T-cell (primary cell): ENCODE measurements at regions not wholly inside any gene's neighbourhood (a gene's known extent, or its start where the extent isn't known, plus 50 kb on each side); places are given as distances from the start of the nearest gene placed in this dataset.

ENCODE experiments used
- ATAC-seq, 4 experiments: fragments of 200-7000 bp in 3 of 4; fragments of 150-1000 bp in 1 of 4; cut with Tn5 transposase; replicated peaks in 1 of 4; 1 replicate in 3 of 4; 2 replicates in 1 of 4; pipeline ENCODE4 v1.10.0; 2021; ENCODE audit warnings: moderate library complexity in 3 of 4, mild to moderate bottlenecking in 2 of 4, moderate number of reproducible peaks in 1 of 4
- CTCF ChIA-PET, 2 donors: fragments of 300-600 bp; sonication (Branson Sonifier 250); formaldehyde crosslinking; loops; one replicate each; lab custom pipeline; 2022; ENCODE audit warnings: antibody characterized with exemption in 2 of 2; lab: Charles Lee
- POLR2A ChIA-PET, 2 donors: fragments of 300-600 bp; sonication (Branson Sonifier 250); formaldehyde crosslinking; loops; one replicate each; lab custom pipeline; 2022; ENCODE audit warnings: antibody characterized with exemption in 2 of 2; lab: Charles Lee
- DNase-seq, 35 experiments: peaks; one replicate each; pipeline versions ENCODE4 v3.0.0 to v3.0.0-alpha.2; 2013 to 2023
- H3K27ac ChIP-seq: one replicate; pipeline ENCODE4 v1.5.1; 2013; ENCODE audit warnings: low read length
- H3K27me3 ChIP-seq, 2 experiments: replicated peaks in 1 of 2; 1 replicate in 1 of 2; 2 replicates in 1 of 2; pipeline versions ENCODE4 v1.6.1 to v1.7.0; 2013; ENCODE audit warnings: low read length in 1 of 2, mixed read lengths in 1 of 2; ENCODE audit not compliant: control insufficient read depth in 2 of 2, insufficient read depth in 2 of 2; ENCODE audit errors: extremely low read depth in 1 of 2
- H3K36me3 ChIP-seq, 2 donors: 1 replicate in 1 of 2; 2 replicates in 1 of 2; pipeline versions ENCODE4 v1.6.1 to v1.7.0; 2013; ENCODE audit warnings: low read length in 1 of 2; ENCODE audit not compliant: control insufficient read depth in 2 of 2, insufficient read depth in 1 of 2; ENCODE audit errors: extremely low read depth in 1 of 2
- H3K4me1 ChIP-seq, 2 experiments: 1 replicate in 1 of 2; 2 replicates in 1 of 2; pipeline versions ENCODE4 v1.6.1 to v1.7.0; 2013; ENCODE audit warnings: low read length in 2 of 2, mixed read lengths in 1 of 2; ENCODE audit not compliant: insufficient read depth in 2 of 2, control insufficient read depth in 1 of 2; ENCODE audit errors: extremely low read depth in 1 of 2
- H3K4me3 ChIP-seq, 2 donors: 1 replicate in 1 of 2; 2 replicates in 1 of 2; pipeline versions ENCODE4 v1.5.1 to v1.7.0; 2013; ENCODE audit warnings: mild to moderate bottlenecking in 2 of 2, low read length in 1 of 2, moderate library complexity in 1 of 2; ENCODE audit not compliant: control insufficient read depth in 1 of 2; ENCODE audit errors: extremely low read depth in 1 of 2
- H3K9me3 ChIP-seq: 2 replicates; pipeline ENCODE4 v1.7.0; 2013
- H3K27ac Mint-ChIP-seq, 2 donors: one replicate each; pipeline ENCODE4 v1.8.0; 2020 to 2021; ENCODE audit warnings: mild to moderate bottlenecking in 2 of 2, mixed read lengths in 2 of 2
- H3K27me3 Mint-ChIP-seq, 2 donors: one replicate each; pipeline ENCODE4 v1.8.0; 2021 to 2022; ENCODE audit warnings: mixed read lengths in 2 of 2
- H3K36me3 Mint-ChIP-seq: one replicate; pipeline ENCODE4 v1.8.0; 2021; ENCODE audit warnings: mixed read lengths
- H3K4me1 Mint-ChIP-seq, 3 donors: one replicate each; pipeline ENCODE4 v1.8.0; 2020 to 2022; ENCODE audit warnings: mixed read lengths in 3 of 3, mild to moderate bottlenecking in 1 of 3
- H3K4me3 Mint-ChIP-seq, 3 donors: one replicate each; pipeline ENCODE4 v1.8.0; 2020 to 2022; ENCODE audit warnings: mild to moderate bottlenecking in 3 of 3, mixed read lengths in 3 of 3, moderate library complexity in 3 of 3
- H3K9me3 Mint-ChIP-seq, 3 donors: one replicate each; pipeline ENCODE4 v1.8.0; 2020 to 2022; ENCODE audit warnings: mixed read lengths in 3 of 3
- WGBS: methylation state at CpG from one replicate; pipeline ENCODE4 v1.1.5; 2013; ENCODE audit warnings: missing lambda C conversion rate; ENCODE audit not compliant: insufficient coverage; 5-methylcytosine and 5-hydroxymethylcytosine counted together

GRCh38 chr4:20041839-20042407, 209.8 kb upstream of the SLIT2 start:
- Mint-ChIP-seq H3K4me1 (no peaks in the 10 kb centered on the region), H3K9me3 (peaks cover 12 to 26% (median 17%) of the 10 kb centered on the region in 3 donors), H3K27ac (no peak overlapping the region), H3K36me3 (no peaks in the 10 kb centered on the region), H3K4me3 (no peak overlapping the region), H3K27me3 (no peaks in the 10 kb centered on the region)
- H3K27ac ChIP-seq: no peak overlapping the region
- ChIA-PET POLR2A (no interaction called here), CTCF (no interaction called here)
- no peaks in the 10 kb centered on the region for H3K27me3 ChIP-seq
- no peaks in the 10 kb centered on the region for H3K36me3 ChIP-seq
- DNase-seq (no peak), ATAC-seq (no peak)
- H3K4me3 ChIP-seq: no peak overlapping the region
- WGBS: no CpG with 5 or more reads among the region's 2 CpGs
- H3K4me1 ChIP-seq: no peaks in the 10 kb centered on the region
- no peaks in the 10 kb centered on the region for H3K9me3 ChIP-seq

DNA sequence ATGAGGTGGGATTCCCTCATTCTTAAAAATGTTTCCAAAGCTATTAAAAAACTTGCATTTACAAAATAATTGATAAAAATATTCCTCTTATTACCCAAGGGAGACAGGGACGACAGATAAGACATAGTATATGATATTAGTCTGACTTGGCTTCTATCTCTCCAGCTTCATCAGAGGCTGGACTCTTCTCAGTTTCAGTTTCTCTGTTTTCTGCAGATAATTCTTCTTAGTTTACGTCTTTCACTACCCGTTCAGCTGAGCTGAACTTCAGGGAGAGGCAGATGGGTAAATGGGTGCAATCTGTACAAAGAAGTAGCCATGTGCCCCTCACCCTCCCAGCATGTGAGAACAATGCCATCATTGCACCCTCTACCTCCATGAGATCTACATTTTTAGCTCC, 214.0 kb upstream of the SLIT2 start:
- ChIA-PET POLR2A (no interaction called here), CTCF (no interaction called here)
- no peak for ATAC-seq
- H3K4me1 ChIP-seq: no peaks in the 10 kb centered on the region
- no peaks in the 10 kb centered on the region for H3K27me3 Mint-ChIP-seq
- H3K27ac ChIP-seq: no peak overlapping the region
- no peak overlapping the region for H3K27ac Mint-ChIP-seq
- no peaks in the 10 kb centered on the region for H3K36me3 Mint-ChIP-seq
- H3K27me3 ChIP-seq: no peaks in the 10 kb centered on the region
- no peak overlapping the region for H3K4me3 Mint-ChIP-seq
- DNase-seq: no peak
- peaks cover 6 to 17% (median 10%) of the 10 kb centered on the region in 3 donors for H3K9me3 Mint-ChIP-seq
- no peaks in the 10 kb centered on the region for H3K36me3 ChIP-seq
- no CpG with 5 or more reads among the region's 3 CpGs for WGBS
- no peaks in the 10 kb centered on the region for H3K9me3 ChIP-seq
- no peak overlapping the region for H3K4me3 ChIP-seq
- no peaks in the 10 kb centered on the region for H3K4me1 Mint-ChIP-seq

DNA sequence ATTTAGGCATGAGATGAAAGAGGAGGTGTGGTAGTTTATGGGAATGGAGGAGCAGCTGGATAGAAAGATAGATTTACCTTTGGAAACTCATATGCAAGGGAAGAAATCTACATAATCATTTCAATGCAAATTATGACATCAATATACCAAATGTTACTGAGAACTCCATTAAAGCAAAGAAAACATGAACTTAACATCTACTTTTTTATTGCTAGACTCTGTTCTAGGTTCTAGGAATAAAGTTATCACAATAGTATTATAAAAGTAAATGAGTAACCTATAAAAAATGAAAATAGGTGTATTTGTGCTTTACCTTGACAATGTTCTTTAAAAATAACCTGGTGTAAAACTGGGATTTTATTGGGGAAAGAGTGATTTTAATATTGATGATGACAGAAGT, 221.6 kb upstream of the SLIT2 start:
- H3K27me3 Mint-ChIP-seq: no peaks in the 10 kb centered on the region
- Histone ChIP-seq H3K4me3 (no peak overlapping the region), H3K9me3 (no peaks in the 10 kb centered on the region), H3K27me3 (no peaks in the 10 kb centered on the region), H3K27ac (no peak overlapping the region), H3K4me1 (no peaks in the 10 kb centered on the region), H3K36me3 (no peaks in the 10 kb centered on the region)
- DNase-seq (no peak), ATAC-seq (no peak)
- no peaks in the 10 kb centered on the region for H3K4me1 Mint-ChIP-seq
- no peak overlapping the region for H3K27ac Mint-ChIP-seq
- ChIA-PET POLR2A (no interaction called here), CTCF (no interaction called here)
- H3K36me3 Mint-ChIP-seq: no peaks in the 10 kb centered on the region
- H3K4me3 Mint-ChIP-seq: no peak overlapping the region
- H3K9me3 Mint-ChIP-seq: peaks cover 6 to 27% (median 9%) of the 10 kb centered on the region in 3 donors

DNA sequence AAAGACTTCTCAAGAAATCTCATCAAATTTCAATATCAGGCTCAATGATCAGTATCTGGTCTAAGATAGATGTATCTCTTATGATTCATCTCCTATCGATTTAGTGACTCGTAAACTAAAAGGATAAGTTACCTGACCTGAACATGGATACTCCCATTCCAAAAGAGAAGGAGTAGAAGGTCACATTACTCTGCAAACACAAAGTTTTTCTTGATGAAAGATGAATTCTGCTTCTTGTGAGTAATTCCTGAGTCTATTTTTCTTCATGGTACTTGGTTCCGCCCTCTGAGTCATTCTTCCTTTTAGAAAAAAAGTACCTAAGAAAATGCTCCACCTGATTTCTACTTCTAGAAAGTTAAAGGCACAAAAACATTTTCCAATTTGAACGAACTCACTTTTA, 223.1 kb upstream of the SLIT2 start:
- POLR2A ChIA-PET: no interaction called here
- Mint-ChIP-seq H3K36me3 (no peaks in the 10 kb centered on the region), H3K4me1 (no peaks in the 10 kb centered on the region), H3K27me3 (no peaks in the 10 kb centered on the region), H3K9me3 (peaks cover 6 to 27% (median 9%) of the 10 kb centered on the region in 3 donors), H3K27ac (no peak overlapping the region), H3K4me3 (no peak overlapping the region)
- Histone ChIP-seq H3K4me1 (no peaks in the 10 kb centered on the region), H3K27me3 (no peaks in the 10 kb centered on the region), H3K9me3 (no peaks in the 10 kb centered on the region), H3K36me3 (no peaks in the 10 kb centered on the region), H3K4me3 (no peak overlapping the region), H3K27ac (no peak overlapping the region)
- ATAC-seq (no peak), DNase-seq (no peak)
- WGBS: no CpG with 5 or more reads among the region's 4 CpGs
- CTCF ChIA-PET: no interaction called here

DNA sequence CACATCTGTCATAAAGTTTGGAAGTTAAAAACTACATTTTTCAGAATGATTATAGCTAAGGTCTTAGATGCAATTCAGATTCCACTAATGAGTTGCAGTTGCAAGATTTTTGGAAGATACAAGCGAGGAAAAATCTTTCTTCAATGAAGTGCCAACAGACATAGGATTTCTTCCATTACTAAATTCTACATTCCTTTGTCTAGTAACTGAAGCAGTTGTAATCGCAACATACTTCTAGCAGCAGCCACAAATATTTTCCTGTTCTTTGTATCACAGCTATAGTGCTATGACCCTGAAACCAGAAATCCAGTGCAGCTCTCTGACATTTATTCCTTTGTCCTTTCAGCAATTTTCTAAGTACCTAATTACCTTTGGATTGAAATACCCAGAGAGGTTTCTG, 225.2 kb upstream of the SLIT2 start:
- DNase-seq (no peak), ATAC-seq (no peak)
- ChIA-PET POLR2A (no interaction called here), CTCF (no interaction called here)
- H3K27ac Mint-ChIP-seq: no peak overlapping the region
- Histone ChIP-seq H3K27me3 (no peaks in the 10 kb centered on the region), H3K36me3 (no peaks in the 10 kb centered on the region), H3K9me3 (no peaks in the 10 kb centered on the region), H3K27ac (no peak overlapping the region), H3K4me3 (no peak overlapping the region), H3K4me1 (no peaks in the 10 kb centered on the region)
- H3K36me3 Mint-ChIP-seq: no peaks in the 10 kb centered on the region
- no peak overlapping the region for H3K4me3 Mint-ChIP-seq
- no peaks in the 10 kb centered on the region for H3K4me1 Mint-ChIP-seq
- H3K9me3 Mint-ChIP-seq: peaks cover 2 to 15% (median 4%) of the 10 kb centered on the region in 3 donors
- H3K27me3 Mint-ChIP-seq: no peaks in the 10 kb centered on the region
- WGBS: 92% methylated on average over 2 of the region's 2 CpGs

DNA sequence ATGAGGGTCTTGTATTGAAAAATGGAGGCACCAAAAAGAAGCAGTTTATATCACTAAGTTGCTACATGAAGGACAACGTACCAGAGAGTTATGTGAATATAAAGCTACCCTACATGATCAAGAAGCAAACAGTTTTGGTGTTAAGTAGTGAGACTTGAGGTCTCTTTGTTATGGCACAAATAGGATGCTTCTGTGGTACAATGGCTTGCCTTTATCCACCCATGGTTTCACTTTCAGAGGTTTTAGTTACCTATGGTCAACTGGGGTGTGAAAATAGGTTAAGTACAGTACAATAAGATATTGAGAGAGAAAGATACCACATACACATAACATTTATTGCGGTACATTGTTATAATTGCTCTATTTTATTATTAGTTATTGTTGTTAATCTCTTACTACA, 229.2 kb upstream of the SLIT2 start:
- H3K36me3 ChIP-seq: no peaks in the 10 kb centered on the region
- H3K4me1 ChIP-seq: no peaks in the 10 kb centered on the region
- Mint-ChIP-seq H3K4me1 (no peaks in the 10 kb centered on the region), H3K9me3 (peaks cover 0 to 8% (median 4%) of the 10 kb centered on the region in 3 donors), H3K27me3 (no peaks in the 10 kb centered on the region), H3K36me3 (no peaks in the 10 kb centered on the region), H3K4me3 (no peak overlapping the region), H3K27ac (no peak overlapping the region)
- H3K27ac ChIP-seq: no peak overlapping the region
- DNase-seq: no peak
- ChIA-PET POLR2A (no interaction called here), CTCF (no interaction called here)
- no peak overlapping the region for H3K4me3 ChIP-seq
- WGBS: no CpG with 5 or more reads among the region's 2 CpGs
- no peak for ATAC-seq
- H3K9me3 ChIP-seq: no peaks in the 10 kb centered on the region
- no peaks in the 10 kb centered on the region for H3K27me3 ChIP-seq

DNA sequence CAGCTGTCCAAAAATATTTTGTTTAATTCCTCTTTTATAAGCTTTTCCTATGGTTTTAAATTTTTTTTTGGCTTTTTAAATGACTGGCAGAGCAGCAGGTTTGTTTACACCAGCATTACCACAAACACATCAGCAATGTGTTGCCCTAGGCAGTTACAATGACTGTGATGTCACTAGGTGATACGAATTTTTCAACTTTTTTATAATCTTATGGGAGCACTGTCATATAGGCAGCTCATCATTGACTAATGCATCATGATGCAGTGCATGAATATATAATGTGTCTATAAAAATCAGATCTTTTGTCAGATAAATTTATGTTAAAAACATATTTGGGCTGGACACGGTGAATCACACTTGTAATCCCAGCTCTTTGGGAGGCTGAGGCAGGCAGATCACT, 231.6 kb upstream of the SLIT2 start:
- ChIA-PET CTCF (no interaction called here), POLR2A (no interaction called here)
- Mint-ChIP-seq H3K27ac (no peak overlapping the region), H3K36me3 (no peaks in the 10 kb centered on the region), H3K4me1 (no peaks in the 10 kb centered on the region), H3K4me3 (no peak overlapping the region), H3K27me3 (no peaks in the 10 kb centered on the region), H3K9me3 (peaks cover 0 to 7% (median 3%) of the 10 kb centered on the region in 3 donors)
- no peak overlapping the region for H3K4me3 ChIP-seq
- no peaks in the 10 kb centered on the region for H3K27me3 ChIP-seq
- H3K36me3 ChIP-seq: no peaks in the 10 kb centered on the region
- no peak overlapping the region for H3K27ac ChIP-seq
- no peaks in the 10 kb centered on the region for H3K9me3 ChIP-seq
- ATAC-seq (no peak), DNase-seq (no peak)
- 80% methylated on average over 1 of the region's 2 CpGs for WGBS
- H3K4me1 ChIP-seq: no peaks in the 10 kb centered on the region
